Fibroblast of mammary gland (primary cell): ENCODE measurements at regions not wholly inside any gene's neighbourhood (a gene's known extent, or its start where the extent isn't known, plus 50 kb on each side); places are given as distances from the start of the nearest gene placed in this dataset.

ENCODE experiments used
- DNase-seq: peaks from one replicate; pipeline ENCODE4 v3.0.0-alpha.2; 2010; ENCODE audit warnings: low read depth
- H3K4me3 ChIP-seq: 2 replicates; pipeline ENCODE4 v1.5.1; 2011; ENCODE audit warnings: low read depth, mild to moderate bottlenecking, low read length, moderate library complexity; ENCODE audit not compliant: control insufficient read depth
- CTCF ChIP-seq: conservative IDR thresholded peaks from 2 replicates; pipeline ENCODE4 v1.5.1; 2011; ENCODE audit warnings: low read depth, low read length, inconsistent platforms; ENCODE audit not compliant: control insufficient read depth, insufficient read depth

- peak; percentile 58 for DNase-seq
- no peak overlapping the region for H3K4me3 ChIP-seq
- TF ChIP-seq CTCF = peak; percentile 68
Measured at GRCh38 chr3:632571-633170, 436.1 kb downstream of the CHL1 start.

- H3K4me3 ChIP-seq = no peak overlapping the region
- no peak for DNase-seq
- no peak for TF ChIP-seq CTCF
Measured at GRCh38 chr3:634511-634910, 437.9 kb downstream of the CHL1 start.

GRCh38 chr3:635393-635792 is 438.8 kb downstream of the CHL1 start:
- no peak for TF ChIP-seq CTCF
- H3K4me3 ChIP-seq = no peak overlapping the region
- no peak for DNase-seq

- DNase-seq = no peak
- TF ChIP-seq CTCF = no peak
- H3K4me3 ChIP-seq = no peak overlapping the region
Measured at GRCh38 chr3:643376-643775, 446.8 kb downstream of the CHL1 start.

- no peak overlapping the region for H3K4me3 ChIP-seq
- TF ChIP-seq CTCF = no peak
- no peak for DNase-seq
Measured at GRCh38 chr3:655824-656223, 437.0 kb upstream of the CNTN6 start.

GRCh38 chr3:661356-661755 is 431.5 kb upstream of the CNTN6 start:
- no peak overlapping the region for H3K4me3 ChIP-seq
- no peak for DNase-seq
- no peak for TF ChIP-seq CTCF

GRCh38 chr3:674116-674515 is 418.7 kb upstream of the CNTN6 start:
- no peak overlapping the region for H3K4me3 ChIP-seq
- no peak for DNase-seq
- TF ChIP-seq CTCF = no peak
